GM12878 (cell line): ENCODE measurements at regions not wholly inside any gene's neighbourhood (a gene's known extent, or its start where the extent isn't known, plus 50 kb on each side); places are given as distances from the start of the nearest gene placed in this dataset.

Experiments
- ATAC-seq: fragments of 200-7000 bp; cut with Tn5 transposase; 3 replicates; pipeline ENCODE4 v1.9.1; 2020; ENCODE audit warnings: mild to moderate bottlenecking, moderate library complexity
- BruUV-seq: library from RNA; stranded (reverse); fragments of 400-500 nt; replicated peaks from 2 replicates; lab custom pipeline; 2021; lab: Mats Ljungman, UMichigan
- CTCF ChIA-PET: fragments of 300-600 bp; sonication (Branson Sonifier 250); formaldehyde crosslinking; extraction: SDS; loops from one replicate; lab custom pipeline; 2021; ENCODE audit warnings: inconsistent platforms; lab: Yijun Ruan, JAX
- POLR2A ChIA-PET: fragments of 350-600 bp; formaldehyde crosslinking; extraction: SDS; loops from one replicate; lab custom pipeline; 2021; ENCODE audit warnings: inconsistent platforms; lab: Charles Lee
- RAD21 ChIA-PET: fragments of 300-600 bp; sonication (Branson Sonifier 250); formaldehyde crosslinking; loops from one replicate; lab custom pipeline; 2023; ENCODE audit warnings: antibody characterized with exemption; ENCODE audit not compliant: unreplicated experiment; lab: Charles Lee
- SMC1A ChIA-PET: fragments of 300-600 bp; sonication (Branson Sonifier 250); formaldehyde crosslinking; loops from one replicate; lab custom pipeline; 2023; ENCODE audit not compliant: unreplicated experiment, uncharacterized antibody; lab: Charles Lee
- DNase-seq: peaks from one replicate; pipeline ENCODE4 v3.0.0-alpha.2; 2011; ENCODE audit warnings: low read depth, low spot score
- FAIRE-seq: peaks from 3 replicates; lab custom pipeline; 2011; peaks lifted over from hg19 to GRCh38; lab: Jason Lieb, UNC
- H2AFZ ChIP-seq: 2 replicates; pipeline ENCODE4 v1.6.0; 2011; ENCODE audit warnings: low read depth, low read length, control low read depth; ENCODE audit not compliant: control insufficient read depth
- H3K27ac ChIP-seq: 2 replicates; pipeline ENCODE4 v1.5.1; 2011; ENCODE audit warnings: control low read depth; ENCODE audit not compliant: control insufficient read depth, insufficient read depth
- H3K27me3 ChIP-seq, 2 experiments: replicated peaks in 1 of 2; 2 replicates each; pipeline versions ENCODE4 v1.6.0 to v1.6.1; 2011; ENCODE audit warnings: low read length in 1 of 2; ENCODE audit not compliant: control insufficient read depth in 2 of 2, insufficient read depth in 2 of 2
- H3K36me3 ChIP-seq, 2 experiments: 2 replicates each; pipeline ENCODE4 v1.5.1; 2011; ENCODE audit warnings: low read length in 1 of 2; ENCODE audit not compliant: control insufficient read depth in 2 of 2, insufficient read depth in 2 of 2
- H3K4me1 ChIP-seq: 2 replicates; pipeline ENCODE4 v1.6.1; 2011; ENCODE audit warnings: mild to moderate bottlenecking, low read length, moderate library complexity, mixed read lengths; ENCODE audit not compliant: control insufficient read depth, insufficient read depth
- H3K4me2 ChIP-seq: 2 replicates; pipeline ENCODE4 v1.6.0; 2011; ENCODE audit warnings: control low read depth; ENCODE audit not compliant: control insufficient read depth, insufficient read depth
- H3K4me3 ChIP-seq: fragments of 200-600 bp; sonication (generic); 2 replicates; pipeline ENCODE4 v1.5.1; 2016
- H3K79me2 ChIP-seq: 2 replicates; pipeline ENCODE4 v1.6.0; 2011; ENCODE audit warnings: low read length; ENCODE audit not compliant: control insufficient read depth, insufficient read depth
- H3K9ac ChIP-seq: 2 replicates; pipeline ENCODE4 v1.8.0; 2011; ENCODE audit warnings: low read length, control low read depth, mixed read lengths; ENCODE audit not compliant: control insufficient read depth, insufficient read depth
- H3K9me3 ChIP-seq: replicated peaks from 3 replicates; pipeline ENCODE4 v1.5.1; 2011; ENCODE audit warnings: mild to moderate bottlenecking, low read length; ENCODE audit not compliant: control insufficient read depth, insufficient read depth
- H4K20me1 ChIP-seq: 2 replicates; pipeline ENCODE4 v1.6.0; 2011; ENCODE audit not compliant: control insufficient read depth, insufficient read depth
- BRCA1 ChIP-seq: IDR thresholded peaks from 2 replicates; pipeline ENCODE4 v1.6.1; 2011; ENCODE audit warnings: low read depth, low read length, improper control_type of control experiment
- KAT2A ChIP-seq: conservative IDR thresholded peaks from 2 replicates; pipeline ENCODE4 v1.6.1; 2011; ENCODE audit warnings: low read depth, low read length; ENCODE audit not compliant: control insufficient read depth
- MTA3 ChIP-seq: IDR thresholded peaks from 2 replicates; pipeline ENCODE4 v1.6.1; 2012; ENCODE audit warnings: low read length, inconsistent platforms, borderline replicate concordance
- NBN ChIP-seq: fragments of 450-650 bp; IDR thresholded peaks from 2 replicates; pipeline ENCODE4 v1.6.1; 2016
- NFYA ChIP-seq: IDR thresholded peaks from 2 replicates; pipeline ENCODE4 v1.6.1; 2011; ENCODE audit warnings: low read depth, mild to moderate bottlenecking, low read length, improper control_type of control experiment, borderline replicate concordance
- POLR2AphosphoS5 ChIP-seq: IDR thresholded peaks from 2 replicates; pipeline ENCODE4 v1.6.1; 2011; ENCODE audit warnings: mild to moderate bottlenecking, low read length, inconsistent platforms
- RAD21 ChIP-seq: IDR thresholded peaks from 2 replicates; pipeline ENCODE4 v1.6.1; 2011; ENCODE audit warnings: mild to moderate bottlenecking, low read depth, low read length, moderate library complexity; ENCODE audit not compliant: insufficient read depth
- SMC3 ChIP-seq: IDR thresholded peaks from 2 replicates; pipeline ENCODE4 v1.6.1; 2011; ENCODE audit warnings: low read length, improper control_type of control experiment, borderline replicate concordance
- SUZ12 ChIP-seq: fragments of 200-600 bp; sonication (generic); IDR thresholded peaks from one replicate; pipeline ENCODE4 v1.6.1; 2018; ENCODE audit warnings: antibody characterized with exemption, mild to moderate bottlenecking; ENCODE audit not compliant: unreplicated experiment
- TCF7 ChIP-seq: IDR thresholded peaks from 2 replicates; pipeline ENCODE4 v1.6.1; 2014; ENCODE audit warnings: antibody characterized with exemption, borderline replicate concordance
- WGBS: methylation state at CpG from one replicate; pipeline ENCODE4 v1.1.6; 2016; ENCODE audit warnings: low lambda C conversion rate; ENCODE audit not compliant: insufficient replicate concordance, insufficient coverage; ENCODE audit errors: missing lambda C conversion rate; 5-methylcytosine and 5-hydroxymethylcytosine counted together
- in situ Hi-C: fragments of 300-500 bp; cut with MboI; formaldehyde crosslinking; loops from 9 replicates; pipeline ENCODE4 v1.14.3; 2018; ENCODE audit warnings: mixed read lengths
- intact Hi-C: fragments of 100-400 bp; cut with micrococcal nuclease; formaldehyde crosslinking; loops from one replicate; pipeline ENCODE4 v1.14.2; 2022; ENCODE audit not compliant: unreplicated experiment
- TF ChIP-seq, protein P1 (sequence below): fragments of 450-650 bp; IDR thresholded peaks from 2 replicates; pipeline ENCODE4 v1.6.1; 2017; ENCODE audit warnings: mild to moderate bottlenecking, low read depth, inconsistent platforms; ENCODE audit not compliant: poor library complexity, severe bottlenecking

DNA sequence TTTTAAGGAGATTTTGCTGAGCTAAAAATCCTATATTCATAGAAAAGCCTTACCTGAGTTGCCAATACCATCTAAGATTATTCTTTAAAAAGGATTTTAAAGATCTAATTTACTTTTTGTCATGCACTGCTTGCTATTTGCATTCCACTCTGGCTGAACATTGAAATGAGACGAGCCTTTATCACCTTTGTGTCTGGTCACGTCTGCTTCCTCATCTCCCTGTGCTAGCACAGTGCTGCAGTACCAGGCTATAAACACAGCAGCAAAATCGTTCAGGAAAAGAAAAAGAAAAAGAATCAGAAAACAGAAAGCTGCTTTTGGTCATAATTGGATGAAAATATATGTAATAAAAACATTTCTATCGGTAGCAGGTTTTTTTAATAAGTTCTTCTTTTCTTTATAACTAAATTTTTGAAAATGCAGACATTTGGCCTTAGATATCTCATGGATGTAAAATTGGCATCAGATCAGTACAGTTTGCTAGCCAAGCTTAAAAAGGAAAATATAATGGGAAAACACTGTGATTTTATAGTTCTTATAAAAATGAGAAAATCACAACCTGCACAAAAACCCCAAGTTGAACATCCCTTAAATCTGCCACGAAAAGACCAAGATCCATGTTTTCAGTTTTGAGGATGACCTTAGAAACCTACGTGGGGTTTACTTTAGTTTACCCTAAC, 735.7 kb upstream of the CXADR start:
- Histone ChIP-seq H3K4me3 (no peak overlapping the region), H3K4me1 (no peaks in the 10 kb centered on the region), H3K9me3 (no peaks in the 10 kb centered on the region), H3K36me3 (no peaks in the 10 kb centered on the region), H3K27ac (no peak overlapping the region), H4K20me1 (no peaks in the 10 kb centered on the region), H3K27me3 (no peaks in the 10 kb centered on the region), H3K9ac (no peak overlapping the region), H3K4me2 (no peak overlapping the region), H3K79me2 (no peaks in the 10 kb centered on the region), H2AFZ (no peak overlapping the region)
- WGBS = 4% methylated on average over 6 of the region's 6 CpGs
- ChIA-PET CTCF (no interaction called here), SMC1A (no interaction called here), POLR2A (no interaction called here), RAD21 (no interaction called here)
- FAIRE-seq (no peak), DNase-seq (no peak), ATAC-seq (no peak)
- intact Hi-C loops = no loop called here
- BruUV-seq = no TSS peak
- TF ChIP-seq MTA3 (no peak), NBN (no peak), KAT2A (no peak), RAD21 (no peak), SMC3 (no peak), NFYA (no peak), POLR2AphosphoS5 (no peak), TCF7 (no peak), BRCA1 (no peak), SUZ12 (no peak)
- TF ChIP-seq, protein P1, sequence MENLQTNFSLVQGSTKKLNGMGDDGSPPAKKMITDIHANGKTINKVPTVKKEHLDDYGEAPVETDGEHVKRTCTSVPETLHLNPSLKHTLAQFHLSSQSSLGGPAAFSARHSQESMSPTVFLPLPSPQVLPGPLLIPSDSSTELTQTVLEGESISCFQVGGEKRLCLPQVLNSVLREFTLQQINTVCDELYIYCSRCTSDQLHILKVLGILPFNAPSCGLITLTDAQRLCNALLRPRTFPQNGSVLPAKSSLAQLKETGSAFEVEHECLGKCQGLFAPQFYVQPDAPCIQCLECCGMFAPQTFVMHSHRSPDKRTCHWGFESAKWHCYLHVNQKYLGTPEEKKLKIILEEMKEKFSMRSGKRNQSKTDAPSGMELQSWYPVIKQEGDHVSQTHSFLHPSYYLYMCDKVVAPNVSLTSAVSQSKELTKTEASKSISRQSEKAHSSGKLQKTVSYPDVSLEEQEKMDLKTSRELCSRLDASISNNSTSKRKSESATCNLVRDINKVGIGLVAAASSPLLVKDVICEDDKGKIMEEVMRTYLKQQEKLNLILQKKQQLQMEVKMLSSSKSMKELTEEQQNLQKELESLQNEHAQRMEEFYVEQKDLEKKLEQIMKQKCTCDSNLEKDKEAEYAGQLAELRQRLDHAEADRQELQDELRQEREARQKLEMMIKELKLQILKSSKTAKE = no peak
- in situ Hi-C loops = no loop called here
